Breast epithelium (tissue), 3 donors: ENCODE measurements at regions not wholly inside any gene's neighbourhood (a gene's known extent, or its start where the extent isn't known, plus 50 kb on each side); places are given as distances from the start of the nearest gene placed in this dataset.

ENCODE experiments used
- CTCF ChIP-seq, 3 donors: fragments of 450-650 bp; IDR thresholded peaks; one replicate each; pipeline ENCODE4 v1.5.1; 2016 to 2017; ENCODE audit warnings: antibody characterized with exemption in 3 of 3, mild to moderate bottlenecking in 3 of 3, moderate library complexity in 3 of 3
- POLR2A ChIP-seq: fragments of 450-650 bp; IDR thresholded peaks from one replicate; pipeline ENCODE4 v1.6.1; 2016; ENCODE audit warnings: antibody characterized with exemption, mild to moderate bottlenecking, moderate library complexity

- no peak for TF ChIP-seq CTCF (IDR thresholded peaks at IDR 0.05)
- TF ChIP-seq POLR2A: no peak
Observed at GRCh38 chr10:108638225-108638624, 1285.1 kb downstream of the XPNPEP1 start.
